HEK293 (cell line): ENCODE measurements at regions not wholly inside any gene's neighbourhood (a gene's known extent, or its start where the extent isn't known, plus 50 kb on each side); places are given as distances from the start of the nearest gene placed in this dataset.

Experiments used
- CTCF ChIA-PET: fragments of 350-600 bp; formaldehyde crosslinking; extraction: SDS; loops from one replicate; lab custom pipeline; 2021; ENCODE audit warnings: antibody characterized with exemption; lab: Yijun Ruan, JAX
- POLR2A ChIA-PET: fragments of 300-600 bp; formaldehyde crosslinking; extraction: SDS; loops from one replicate; lab custom pipeline; 2020; ENCODE audit warnings: antibody characterized with exemption, inconsistent platforms; lab: Yijun Ruan, JAX
- H3K27ac ChIP-seq: fragments of 200-500 bp; sonication (Bioruptor generic); 2 replicates; pipeline ENCODE4 v1.5.1; 2014; ENCODE audit warnings: low read depth, low read length, control low read depth, inconsistent platforms; ENCODE audit errors: extremely low read depth
- H3K36me3 ChIP-seq, 2 experiments: fragments of 200-500 bp in 1 of 2; sonication (Bioruptor generic) in 1 of 2; 1 replicate in 1 of 2; 2 replicates in 1 of 2; pipeline ENCODE4 v1.5.1; 2014 to 2017; ENCODE audit warnings: inconsistent platforms in 2 of 2, low read length in 2 of 2; ENCODE audit not compliant: control insufficient read depth in 2 of 2, insufficient read depth in 1 of 2
- H3K4me1 ChIP-seq: fragments of 200-500 bp; sonication (Bioruptor generic); 2 replicates; pipeline ENCODE4 v1.5.1; 2014; ENCODE audit warnings: mild to moderate bottlenecking, low read length, inconsistent platforms; ENCODE audit not compliant: control insufficient read depth, insufficient read depth
- H3K4me3 ChIP-seq: 2 replicates; pipeline ENCODE4 v1.5.1; 2011; ENCODE audit warnings: low read depth, mild to moderate bottlenecking, control low read depth, low read length, moderate library complexity
- H3K9me3 ChIP-seq: fragments of 200-500 bp; sonication (Bioruptor generic); 2 replicates; pipeline ENCODE4 v1.5.1; 2014; ENCODE audit warnings: low read depth, low read length, inconsistent platforms; ENCODE audit not compliant: control insufficient read depth, insufficient read depth
- BCL11B ChIP-seq: fragments of 450-650 bp; formaldehyde crosslinking; IDR thresholded peaks from 2 replicates; pipeline ENCODE4 v1.5.1; 2016; ENCODE audit warnings: low read depth, missing biosample characterization, missing genetic modification characterization
- INSM2 ChIP-seq: fragments of 450-650 bp; formaldehyde crosslinking; IDR thresholded peaks from 2 replicates; pipeline ENCODE4 v1.5.1; 2016; ENCODE audit warnings: missing biosample characterization, missing genetic modification characterization
- KLF1 ChIP-seq: fragments of 450-650 bp; formaldehyde crosslinking; IDR thresholded peaks from 2 replicates; pipeline ENCODE4 v1.5.1; 2016; ENCODE audit warnings: missing biosample characterization, missing genetic modification characterization
- SCRT2 ChIP-seq: fragments of 450-650 bp; formaldehyde crosslinking; IDR thresholded peaks from 2 replicates; pipeline ENCODE4 v1.5.1; 2016; ENCODE audit warnings: missing biosample characterization, missing genetic modification characterization
- TRIM28 ChIP-seq: IDR thresholded peaks from 2 replicates; pipeline ENCODE4 v1.6.1; 2011; ENCODE audit warnings: low read length, control low read depth, borderline replicate concordance
- ZBTB1 ChIP-seq: fragments of 450-650 bp; formaldehyde crosslinking; IDR thresholded peaks from 2 replicates; pipeline ENCODE4 v1.5.1; 2016; ENCODE audit warnings: missing biosample characterization, missing genetic modification characterization
- ZBTB48 ChIP-seq: fragments of 450-650 bp; formaldehyde crosslinking; IDR thresholded peaks from 2 replicates; pipeline ENCODE4 v1.5.1; 2016; ENCODE audit warnings: missing biosample characterization, missing genetic modification characterization
- ZEB2 ChIP-seq: fragments of 450-650 bp; formaldehyde crosslinking; IDR thresholded peaks from 2 replicates; pipeline ENCODE4 v1.5.1; 2016; ENCODE audit warnings: missing biosample characterization, missing genetic modification characterization
- ZIC2 ChIP-seq: fragments of 450-650 bp; formaldehyde crosslinking; IDR thresholded peaks from 2 replicates; pipeline ENCODE4 v1.5.1; 2016; ENCODE audit warnings: missing biosample characterization, missing genetic modification characterization
- ZNF10 ChIP-seq: fragments of 450-650 bp; formaldehyde crosslinking; IDR thresholded peaks from 2 replicates; pipeline ENCODE4 v1.5.1; 2017; ENCODE audit warnings: missing biosample characterization, missing genetic modification characterization
- ZNF146 ChIP-seq: fragments of 450-650 bp; formaldehyde crosslinking; IDR thresholded peaks from 2 replicates; pipeline ENCODE4 v1.5.1; 2016; ENCODE audit warnings: missing biosample characterization, missing genetic modification characterization
- ZNF169 ChIP-seq: fragments of 450-650 bp; formaldehyde crosslinking; IDR thresholded peaks from 2 replicates; pipeline ENCODE4 v1.5.1; 2016; ENCODE audit warnings: missing biosample characterization, missing genetic modification characterization
- ZNF19 ChIP-seq: fragments of 450-650 bp; formaldehyde crosslinking; IDR thresholded peaks from 2 replicates; pipeline ENCODE4; 2016; ENCODE audit warnings: missing biosample characterization, missing genetic modification characterization, low read depth
- ZNF24 ChIP-seq: fragments of 450-650 bp; formaldehyde crosslinking; IDR thresholded peaks from 2 replicates; pipeline ENCODE4 v1.5.1; 2016; ENCODE audit warnings: missing biosample characterization, missing genetic modification characterization
- ZNF302 ChIP-seq: fragments of 450-650 bp; formaldehyde crosslinking; IDR thresholded peaks from 2 replicates; pipeline ENCODE4 v1.5.1; 2016; ENCODE audit warnings: missing biosample characterization, missing genetic modification characterization, low read depth
- ZNF341 ChIP-seq: fragments of 450-650 bp; formaldehyde crosslinking; IDR thresholded peaks from 2 replicates; pipeline ENCODE4; 2016; ENCODE audit warnings: low read depth, missing biosample characterization, missing genetic modification characterization
- ZNF404 ChIP-seq: fragments of 450-650 bp; formaldehyde crosslinking; IDR thresholded peaks from 2 replicates; pipeline ENCODE4 v1.5.1; 2017; ENCODE audit warnings: missing biosample characterization, missing genetic modification characterization
- ZNF433 ChIP-seq: fragments of 450-650 bp; formaldehyde crosslinking; IDR thresholded peaks from 2 replicates; pipeline ENCODE4 v1.5.1; 2016; ENCODE audit warnings: missing biosample characterization, missing genetic modification characterization, low read depth
- ZNF488 ChIP-seq: fragments of 450-650 bp; formaldehyde crosslinking; IDR thresholded peaks from 2 replicates; pipeline ENCODE4 v1.5.1; 2016; ENCODE audit warnings: missing biosample characterization, missing genetic modification characterization
- ZNF514 ChIP-seq: fragments of 450-650 bp; formaldehyde crosslinking; IDR thresholded peaks from 2 replicates; pipeline ENCODE4 v1.5.1; 2016; ENCODE audit warnings: missing biosample characterization, missing genetic modification characterization
- ZNF558 ChIP-seq: fragments of 450-650 bp; formaldehyde crosslinking; IDR thresholded peaks from 2 replicates; pipeline ENCODE4 v1.5.1; 2016; ENCODE audit warnings: missing biosample characterization, missing genetic modification characterization
- ZNF560 ChIP-seq: fragments of 450-650 bp; formaldehyde crosslinking; IDR thresholded peaks from 2 replicates; pipeline ENCODE4 v1.5.1; 2017; ENCODE audit warnings: missing biosample characterization, missing genetic modification characterization, borderline replicate concordance
- ZNF585B ChIP-seq: fragments of 450-650 bp; formaldehyde crosslinking; IDR thresholded peaks from 2 replicates; pipeline ENCODE4 v1.5.1; 2016; ENCODE audit warnings: missing biosample characterization, missing genetic modification characterization
- ZNF677 ChIP-seq: fragments of 450-650 bp; IDR thresholded peaks from 2 replicates; pipeline ENCODE4 v1.5.0; 2018; ENCODE audit warnings: missing biosample characterization, mild to moderate bottlenecking, missing genetic modification characterization, moderate library complexity
- ZNF747 ChIP-seq: fragments of 450-650 bp; formaldehyde crosslinking; IDR thresholded peaks from 2 replicates; pipeline ENCODE4 v1.5.1; 2016; ENCODE audit warnings: missing biosample characterization, missing genetic modification characterization
- TF ChIP-seq, protein P1 (sequence below): fragments of 450-650 bp; formaldehyde crosslinking; IDR thresholded peaks from 2 replicates; pipeline ENCODE4 v1.5.1; 2016; ENCODE audit warnings: missing biosample characterization, missing genetic modification characterization, low read depth

DNA sequence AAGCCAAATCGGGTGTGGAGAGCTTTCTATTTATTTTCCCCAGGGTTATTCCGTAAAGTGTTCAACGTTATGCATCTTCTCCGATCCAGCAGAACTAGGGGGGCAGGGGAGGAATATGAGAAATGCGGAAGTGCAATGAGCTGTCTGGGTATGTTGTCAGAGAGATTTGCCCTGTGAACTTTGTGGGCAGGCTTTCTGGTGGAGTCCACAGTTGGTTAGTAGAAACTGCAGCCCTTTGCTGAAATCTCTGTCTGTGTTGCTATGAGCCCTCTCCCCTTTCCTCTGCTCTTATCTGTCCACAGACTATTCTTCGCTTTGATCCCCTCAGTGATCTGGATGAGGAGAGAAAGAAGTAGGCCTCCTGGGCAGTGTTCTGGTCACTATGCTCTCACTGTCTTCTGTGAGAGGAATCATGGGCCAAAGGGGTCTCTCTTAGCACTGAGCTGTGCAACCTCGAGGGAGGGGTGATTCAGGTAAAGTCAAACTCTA is 158.9 kb upstream of the FUT9 start (continued):
- TF ChIP-seq ZNF585B (tag by site-specific recombination) (no peak), ZNF488 (tag by site-specific recombination) (no peak), ZNF10 (tag by site-specific recombination) (no peak), ZNF169 (tag by site-specific recombination) (no peak), ZNF433 (no peak), ZNF514 (tag by site-specific recombination) (no peak), ZNF146 (tag by site-specific recombination) (no peak), ZNF558 (tag by site-specific recombination) (no peak), ZBTB1 (tag by site-specific recombination) (no peak), ZNF677 (tag by site-specific recombination) (no peak), SCRT2 (tag by site-specific recombination) (no peak)
- TF ChIP-seq, all 188 proteins: peak for 0

DNA sequence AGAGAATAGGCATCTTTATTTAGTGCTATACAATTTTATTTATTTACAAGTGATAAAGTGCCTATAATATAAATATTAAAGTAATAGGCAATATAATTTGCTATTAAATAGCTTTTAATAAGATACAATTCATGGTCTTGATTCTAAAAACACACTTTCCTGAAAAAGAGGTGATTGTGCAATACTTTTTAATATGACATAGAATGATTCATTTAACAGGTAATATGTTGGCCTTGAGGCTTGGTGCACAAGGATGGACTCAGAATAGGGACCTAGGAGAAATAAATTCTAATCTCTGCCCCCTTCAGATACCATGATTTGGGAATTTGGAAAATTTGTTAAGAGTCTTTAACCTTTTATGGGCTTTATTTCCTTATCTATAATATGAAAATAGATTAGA is 149.9 kb upstream of the FUT9 start:
- ChIA-PET POLR2A (no interaction called here), CTCF (interaction anchor here (0.6 to 1.4 kb wide), 4 partner anchors 21 to 442 kb away, joined by 3 to 4 read pairs (median 3); no protein-coding TSS in a partner anchor)
- Histone ChIP-seq H3K36me3 (no peaks in the 10 kb centered on the region), H3K9me3 (no peaks in the 10 kb centered on the region), H3K27ac (no peak overlapping the region), H3K4me3 (no peak overlapping the region), H3K4me1 (no peaks in the 10 kb centered on the region)
- no peak for TF ChIP-seq TRIM28
- TF ChIP-seq ZNF341 (tag by site-specific recombination), result no peak
- no peak for TF ChIP-seq ZNF10 (tag by site-specific recombination)
- TF ChIP-seq ZNF24 (tag by site-specific recombination), result no peak
- TF ChIP-seq ZEB2 (tag by site-specific recombination), result no peak
- TF ChIP-seq ZNF302 (tag by site-specific recombination), result no peak
- no peak for TF ChIP-seq ZNF560 (tag by site-specific recombination)
- no peak for TF ChIP-seq ZNF19 (tag by site-specific recombination)
- no peak for TF ChIP-seq BCL11B (tag by site-specific recombination)
- no peak for TF ChIP-seq ZNF747 (tag by site-specific recombination)
- TF ChIP-seq ZNF404 (tag by site-specific recombination), result no peak
- no peak for TF ChIP-seq ZBTB48
- TF ChIP-seq ZIC2 (tag by site-specific recombination), result no peak
- no peak for TF ChIP-seq INSM2 (tag by site-specific recombination)
- TF ChIP-seq KLF1, result no peak
- TF ChIP-seq, protein P1, sequence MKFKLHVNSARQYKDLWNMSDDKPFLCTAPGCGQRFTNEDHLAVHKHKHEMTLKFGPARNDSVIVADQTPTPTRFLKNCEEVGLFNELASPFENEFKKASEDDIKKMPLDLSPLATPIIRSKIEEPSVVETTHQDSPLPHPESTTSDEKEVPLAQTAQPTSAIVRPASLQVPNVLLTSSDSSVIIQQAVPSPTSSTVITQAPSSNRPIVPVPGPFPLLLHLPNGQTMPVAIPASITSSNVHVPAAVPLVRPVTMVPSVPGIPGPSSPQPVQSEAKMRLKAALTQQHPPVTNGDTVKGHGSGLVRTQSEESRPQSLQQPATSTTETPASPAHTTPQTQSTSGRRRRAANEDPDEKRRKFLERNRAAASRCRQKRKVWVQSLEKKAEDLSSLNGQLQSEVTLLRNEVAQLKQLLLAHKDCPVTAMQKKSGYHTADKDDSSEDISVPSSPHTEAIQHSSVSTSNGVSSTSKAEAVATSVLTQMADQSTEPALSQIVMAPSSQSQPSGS (tag by site-specific recombination), result no peak
